ENCODE measurements at regions not wholly inside any gene's neighbourhood (a gene's known extent, or its start where the extent isn't known, plus 50 kb on each side); places are given as distances from the start of the nearest gene placed in this dataset.
"Not testable (repeated sequence)": the region's sequence is repeated elsewhere in the genome, so short reads cannot be mapped to it uniquely, and the experiment has no call there.

DNA sequence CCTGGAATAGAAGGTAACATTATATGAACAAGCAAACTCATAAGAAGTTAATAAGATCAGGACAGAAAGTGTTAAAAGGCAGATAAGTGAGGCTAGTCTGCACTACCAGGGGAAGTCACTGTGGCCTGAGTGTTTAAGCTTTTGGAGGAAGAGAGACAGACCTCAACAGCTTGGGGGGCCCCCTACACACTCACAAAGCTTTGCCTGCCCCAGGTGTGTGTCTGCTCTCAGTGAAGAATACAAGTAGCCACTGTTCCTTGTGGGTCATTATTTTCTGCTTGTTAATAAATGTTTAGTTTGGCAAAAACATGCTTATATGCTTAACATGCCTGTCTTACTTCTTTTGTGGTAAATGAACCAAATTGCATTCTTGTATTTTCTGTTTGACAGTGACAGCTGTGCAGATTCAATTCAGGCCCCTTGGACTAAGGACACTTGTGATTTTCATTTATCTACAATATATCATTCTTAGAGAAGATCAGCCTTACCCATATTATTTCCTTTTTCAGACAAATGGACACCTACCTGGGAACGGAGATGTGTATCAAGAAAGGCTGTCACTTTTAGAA, 50.7 kb upstream of the C12orf71 start:
- DNase-seq (ENCODE audit: low read depth in 3 of 3): no peak

DNA sequence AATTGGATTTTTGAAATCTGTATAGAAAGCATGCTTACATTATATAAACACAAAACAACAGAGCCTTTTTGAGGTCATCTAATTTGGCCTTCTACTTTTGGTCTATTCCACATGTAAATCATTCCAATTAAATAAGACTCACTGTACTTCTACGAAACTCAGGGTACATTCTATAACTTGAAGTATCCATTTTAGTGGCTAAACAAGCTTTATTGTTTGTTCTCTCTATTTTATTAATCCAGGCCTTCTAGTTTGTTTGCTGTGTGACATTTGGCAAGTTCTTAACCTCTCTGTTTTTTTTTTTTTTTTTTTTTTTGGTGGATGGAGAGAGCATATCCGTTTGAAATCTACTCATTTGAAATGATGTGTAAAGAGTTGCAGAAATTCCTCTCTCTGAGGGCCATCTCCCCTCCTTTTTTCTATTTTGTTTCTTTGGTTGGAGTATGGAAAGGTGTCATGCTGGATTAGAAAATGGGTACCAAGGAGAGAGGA, 58.1 kb upstream of the C12orf71 start:
- no peak for DNase-seq (ENCODE audit: low read depth in 3 of 3)

DNA sequence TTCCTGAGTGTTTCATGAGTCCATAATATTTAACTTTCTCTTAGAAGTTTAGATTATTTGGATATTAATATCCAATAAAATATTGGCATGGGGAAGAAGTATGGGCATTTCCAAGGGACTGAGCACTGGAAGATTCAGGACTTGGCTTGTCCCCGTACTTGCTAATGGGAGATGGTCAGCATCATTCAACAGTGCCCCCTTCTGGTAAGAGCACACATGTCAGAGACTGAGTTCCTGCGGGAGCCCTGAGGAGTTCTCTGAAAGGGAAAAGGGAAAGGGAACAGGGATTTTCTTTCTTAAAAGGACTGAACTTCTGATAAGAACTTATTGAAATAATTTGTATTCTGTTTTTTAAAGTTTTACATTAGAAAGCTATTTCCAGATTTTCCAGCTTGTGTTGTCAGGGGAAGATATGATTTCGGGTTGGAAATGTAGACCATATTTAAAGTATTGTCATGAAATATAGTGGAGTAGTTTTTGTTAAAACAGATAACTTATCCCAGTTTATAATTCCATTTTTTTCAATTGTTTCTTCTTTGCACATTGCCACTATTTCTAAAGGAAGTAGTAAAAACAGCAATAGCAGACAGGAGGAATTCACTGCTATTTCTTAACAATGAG, 59.8 kb upstream of the C12orf71 start:
- DNase-seq (ENCODE audit: low read depth in 3 of 3): peak; percentile 11 to 15 (median 12)

DNA sequence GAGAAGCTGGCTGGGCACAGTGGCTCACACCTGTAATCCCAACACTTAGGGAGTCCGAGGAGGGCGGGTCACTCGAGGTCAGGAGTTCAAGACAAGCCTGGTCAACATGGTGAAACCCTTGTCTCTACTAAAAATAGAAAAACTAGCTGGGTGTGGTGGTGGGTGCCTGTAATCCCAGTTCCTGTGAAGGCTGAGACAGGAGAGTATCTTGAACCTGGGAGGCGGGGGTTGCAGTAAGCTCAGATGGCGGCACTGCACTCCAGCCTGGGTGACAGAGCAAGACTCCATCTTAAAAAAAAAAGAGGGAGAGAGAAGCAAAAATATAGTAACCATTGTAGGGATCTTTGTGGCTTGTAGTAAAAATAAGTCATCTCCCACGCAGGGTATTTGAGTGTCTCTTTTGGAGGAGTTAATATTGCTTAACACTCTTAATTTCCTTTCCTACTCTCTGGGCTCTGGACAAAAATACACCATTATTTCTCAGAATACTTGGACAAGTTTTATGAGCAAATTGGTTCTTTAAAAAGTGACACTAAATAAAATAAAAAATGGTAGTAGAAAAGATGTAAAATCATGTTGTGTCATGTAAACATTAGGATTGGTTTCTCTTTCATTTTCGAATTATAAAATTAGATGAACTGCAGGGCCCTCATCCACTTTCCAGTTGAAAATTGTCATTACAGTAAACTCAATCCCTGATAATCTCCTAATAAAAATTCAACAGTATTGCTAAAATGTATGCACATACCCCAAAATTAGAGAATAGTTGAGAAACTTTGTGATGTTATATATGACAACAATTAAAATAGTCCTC, 61.1 kb upstream of the C12orf71 start:
- no peak for DNase-seq (ENCODE audit: low read depth in 3 of 3)

DNA sequence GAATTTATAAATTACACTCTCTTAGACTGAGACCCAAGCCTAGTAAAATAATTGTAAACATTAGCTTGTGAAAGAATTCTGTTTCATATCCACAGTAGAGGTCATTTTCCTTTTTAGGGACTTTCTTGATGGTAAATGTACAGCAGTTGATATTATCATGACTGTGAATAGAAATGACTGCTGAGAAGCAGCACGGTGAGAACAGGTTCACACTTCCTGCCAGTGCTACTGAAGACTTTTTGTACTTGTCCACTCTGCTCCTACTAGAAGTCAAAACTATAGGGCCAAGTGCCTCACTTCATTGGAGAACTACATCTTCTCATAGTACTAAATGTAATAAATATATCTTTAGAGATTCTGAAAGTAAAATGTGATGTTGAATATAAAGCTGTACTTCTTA, 63.3 kb upstream of the C12orf71 start:
- not testable (repeated sequence) for DNase-seq (ENCODE audit: low read depth in 3 of 3)

DNA sequence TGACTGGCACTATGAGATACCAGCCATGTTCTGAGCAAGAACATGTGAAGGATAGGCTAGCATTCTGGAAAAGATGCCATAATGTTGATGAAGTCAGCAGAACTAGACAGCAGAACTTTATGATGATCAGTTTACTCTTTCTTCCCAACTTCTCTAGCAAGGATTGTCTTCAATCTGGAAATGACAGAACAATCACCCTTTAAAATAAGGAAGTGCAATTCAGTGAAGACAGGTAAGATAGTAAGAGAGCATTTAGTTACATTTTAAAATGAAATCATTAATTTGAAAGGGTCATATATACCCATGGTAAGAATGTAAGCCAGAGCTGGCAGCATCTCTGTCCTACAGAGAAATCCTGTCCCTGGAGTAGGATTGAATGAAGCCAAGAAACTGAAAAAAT, 66.0 kb upstream of the C12orf71 start:
- no peak for DNase-seq (ENCODE audit: low read depth in 3 of 3)

DNA sequence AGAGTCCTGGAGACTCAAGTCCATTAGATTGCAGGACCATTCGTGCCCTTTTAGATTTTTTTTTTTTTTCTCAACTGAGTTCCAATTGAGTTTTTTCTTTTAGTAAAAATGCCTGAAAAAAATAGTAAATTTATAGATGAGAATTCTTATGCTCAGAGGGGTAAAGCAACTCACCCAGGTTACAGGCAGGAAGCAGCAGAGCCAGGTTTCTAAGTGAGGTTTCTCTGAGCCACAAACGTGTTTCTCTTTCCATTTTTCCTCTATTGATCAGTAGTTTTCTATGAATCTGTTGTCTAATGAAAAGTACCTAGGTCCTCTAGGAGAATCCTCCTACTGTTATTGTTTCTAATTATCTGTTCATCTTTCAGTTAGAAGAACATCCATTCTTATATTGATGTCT, 66.4 kb upstream of the C12orf71 start:
- DNase-seq (ENCODE audit: low read depth in 3 of 3): no peak

DNA sequence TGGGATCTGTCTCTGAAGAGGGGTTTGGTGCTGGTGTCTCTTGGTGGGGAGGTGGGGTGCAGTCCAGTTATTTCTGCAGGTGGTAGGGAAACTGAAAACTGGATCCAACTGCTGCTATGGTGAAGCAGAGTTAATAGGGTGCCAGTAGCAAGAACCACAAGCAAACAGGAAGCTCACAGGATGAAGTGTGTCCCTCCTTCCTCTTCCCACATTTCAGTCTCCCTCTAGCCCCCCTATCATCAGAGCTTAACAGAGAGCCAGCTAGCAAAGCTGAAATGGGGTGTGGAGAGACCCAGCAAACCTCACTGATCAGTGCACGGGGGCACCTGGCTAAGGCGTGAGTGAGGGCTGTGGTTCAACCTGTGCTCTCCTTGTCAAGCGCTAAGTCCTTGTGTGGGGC, 69.1 kb upstream of the C12orf71 start:
- DNase-seq (ENCODE audit: low read depth in 3 of 3): no peak

DNA sequence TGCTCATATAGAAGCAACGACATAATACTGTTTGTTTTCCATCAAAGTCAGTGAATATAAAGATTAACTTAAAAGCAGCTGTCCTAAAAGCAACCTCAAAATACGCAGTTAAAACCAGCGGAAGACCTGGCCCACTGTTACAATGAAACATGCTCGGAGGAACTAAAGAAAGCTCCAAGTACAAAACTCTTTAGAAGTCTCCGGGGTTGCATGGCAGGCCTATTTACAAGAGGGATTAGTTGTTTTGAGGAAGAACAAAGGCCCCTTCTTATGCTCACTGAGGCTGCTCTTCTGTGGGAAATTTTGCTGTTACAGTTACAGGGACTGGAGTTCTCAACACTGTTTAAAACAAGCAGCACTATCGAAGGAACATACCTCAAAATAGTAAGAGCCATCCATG, 75.9 kb upstream of the C12orf71 start:
- DNase-seq (ENCODE audit: low read depth in 3 of 3): no peak

DNA sequence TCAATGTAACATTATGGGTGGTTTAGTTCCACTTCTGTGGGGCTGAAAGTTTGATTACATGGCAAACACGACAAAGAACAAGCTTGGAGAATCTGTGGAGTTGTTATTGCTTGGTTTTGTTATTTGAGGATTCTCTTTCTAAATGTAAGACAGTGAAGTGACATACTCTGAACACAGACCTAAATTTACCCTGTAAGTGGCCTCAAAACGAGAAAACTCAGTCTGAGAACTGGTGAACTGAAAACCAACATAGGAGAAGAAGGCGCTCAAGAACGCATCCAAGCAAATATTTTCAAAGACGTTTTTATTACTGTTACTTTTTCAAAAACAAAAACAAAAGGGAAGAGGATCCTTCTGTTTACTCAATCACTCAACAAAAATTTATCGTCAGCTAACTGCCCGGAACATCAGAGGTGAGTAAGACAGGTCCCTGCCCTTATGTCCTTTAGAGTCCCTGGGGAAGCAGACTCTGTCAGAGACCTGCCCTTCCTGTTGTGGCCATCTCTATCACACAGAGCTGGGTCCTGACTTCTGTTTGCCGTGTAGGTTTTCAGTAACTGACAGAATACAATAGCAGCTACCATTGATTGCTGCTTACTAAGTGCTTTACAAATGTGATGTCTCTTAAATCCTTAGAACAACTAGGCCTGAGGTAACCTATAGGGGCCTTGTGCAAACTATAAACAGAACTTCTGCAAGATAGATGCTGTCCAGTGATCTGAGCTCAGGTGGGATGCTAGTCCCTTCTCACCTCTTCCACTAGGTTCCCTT, 79.3 kb upstream of the C12orf71 start:
- DNase-seq (ENCODE audit: low read depth in 3 of 3): no peak

DNA sequence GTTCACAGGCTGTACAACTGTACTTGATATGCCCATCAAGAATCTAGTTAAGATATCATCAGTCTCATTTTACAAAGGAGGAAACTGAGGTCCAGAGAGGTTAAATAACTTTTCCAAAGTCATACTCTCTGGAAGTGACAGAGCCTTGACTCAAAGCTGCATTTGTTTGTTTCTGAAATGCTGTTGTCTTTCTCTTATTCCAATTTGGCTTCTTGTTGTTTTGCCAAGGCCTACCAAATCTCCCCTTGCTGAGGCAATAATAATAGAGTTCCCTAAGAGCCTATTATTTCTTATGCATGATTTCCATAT, 79.8 kb upstream of the C12orf71 start:
- DNase-seq (ENCODE audit: low read depth in 3 of 3): no peak

DNA sequence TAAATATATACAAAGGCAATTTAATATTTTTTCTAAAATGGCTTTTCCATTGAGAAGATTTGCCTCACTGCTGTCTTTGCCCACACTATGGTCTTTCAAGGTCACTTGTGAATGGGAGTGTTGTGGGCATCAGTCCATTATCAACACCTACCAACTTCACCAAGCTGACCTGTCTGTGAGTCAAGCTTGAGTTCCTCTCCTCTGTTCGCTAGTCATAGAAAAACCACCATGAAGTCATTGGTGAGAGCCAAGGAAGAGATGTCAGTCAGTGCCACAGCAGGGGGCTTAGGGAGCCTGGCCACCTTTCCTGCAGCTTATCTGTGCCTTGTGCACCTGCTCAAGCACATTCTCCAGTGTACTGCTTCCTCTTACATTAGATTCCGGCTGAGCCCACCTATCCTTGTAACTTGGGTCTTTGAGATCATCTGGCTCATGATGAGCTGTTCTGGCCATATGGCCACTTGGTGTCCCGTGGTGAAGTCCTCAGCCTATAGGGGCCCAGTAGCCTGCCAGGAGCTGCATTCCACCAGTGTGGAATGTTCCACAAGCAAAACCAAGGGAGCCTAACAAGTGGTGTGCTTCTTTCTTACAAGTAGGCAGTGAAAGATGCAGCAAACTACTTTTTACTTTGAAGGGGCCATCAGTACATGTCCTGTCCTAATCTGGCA, 80.8 kb upstream of the C12orf71 start:
- DNase-seq (ENCODE audit: low read depth in 3 of 3): no peak

DNA sequence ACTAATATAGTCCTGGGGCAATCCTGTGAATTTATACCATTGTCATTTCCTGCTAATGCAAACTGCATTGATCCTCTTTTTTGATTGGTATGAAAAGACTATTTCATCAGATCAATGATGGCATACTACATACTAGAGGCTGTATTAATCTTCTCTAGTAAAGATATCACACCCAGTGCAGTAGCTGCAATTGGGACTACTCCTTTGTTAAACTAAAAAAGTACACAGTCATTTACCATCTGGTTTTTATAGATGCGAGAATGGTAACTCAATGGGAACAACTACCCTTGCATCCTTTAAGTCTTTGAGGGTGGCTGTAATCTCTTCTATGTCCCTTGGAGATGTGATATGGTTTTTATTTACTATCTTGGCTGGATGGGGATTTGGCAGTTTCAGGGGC, 80.2 kb upstream of the STK38L start:
- DNase-seq (ENCODE audit: low read depth in 3 of 3): no peak

DNA sequence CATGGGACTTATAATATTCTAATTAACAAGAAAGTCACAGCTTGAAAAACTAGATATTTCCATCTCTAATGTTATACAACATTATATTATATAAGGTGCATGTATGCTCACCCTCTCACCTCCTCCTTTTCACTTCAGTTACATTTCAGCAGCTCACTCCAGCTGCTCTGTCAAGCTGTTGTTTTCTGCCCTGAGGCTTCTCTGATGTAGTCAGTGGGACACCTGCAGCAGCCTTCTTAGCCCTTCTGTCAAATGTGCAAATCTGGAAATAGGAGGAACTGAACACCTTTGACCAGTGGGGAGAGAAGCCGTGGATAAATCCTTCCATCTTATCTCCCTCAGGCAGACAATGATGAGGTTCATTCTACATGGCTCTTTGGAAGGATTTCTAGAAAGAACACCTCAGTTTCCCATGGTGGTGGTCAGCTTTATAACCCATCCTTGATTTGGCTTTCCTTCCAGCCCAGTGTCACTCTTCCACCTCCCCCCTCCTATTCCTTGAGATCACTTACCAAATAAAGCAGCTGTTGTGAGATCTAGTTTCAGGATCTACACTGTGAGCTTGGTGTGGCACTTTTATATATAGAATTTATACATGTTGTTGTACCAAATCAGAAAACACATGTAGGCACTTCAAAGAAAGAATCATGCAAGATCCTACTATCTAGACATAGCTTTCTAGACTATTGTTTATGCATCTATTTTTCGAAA, 79.6 kb upstream of the STK38L start:
- DNase-seq (ENCODE audit: low read depth in 3 of 3): no peak

DNA sequence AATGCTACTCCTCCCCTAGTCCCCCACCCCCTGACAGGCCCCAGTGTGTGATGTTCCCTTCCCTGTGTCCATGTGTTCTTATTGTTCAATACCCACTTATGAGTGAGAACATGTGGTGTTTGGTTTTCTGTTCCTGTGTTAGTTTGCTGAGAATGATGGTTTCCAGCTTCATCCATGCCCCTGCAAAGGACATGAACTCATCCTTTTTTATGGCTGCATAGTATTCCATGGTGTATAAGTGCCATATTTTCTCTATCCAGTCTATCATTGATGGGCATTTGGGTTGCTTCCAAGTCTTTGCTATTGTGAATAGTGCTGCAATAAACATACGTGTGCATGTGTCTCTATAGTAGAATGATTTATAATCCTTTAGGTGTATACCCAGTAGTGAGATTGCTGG, 78.1 kb upstream of the STK38L start:
- not testable (repeated sequence) for DNase-seq (ENCODE audit: low read depth in 3 of 3)

DNA sequence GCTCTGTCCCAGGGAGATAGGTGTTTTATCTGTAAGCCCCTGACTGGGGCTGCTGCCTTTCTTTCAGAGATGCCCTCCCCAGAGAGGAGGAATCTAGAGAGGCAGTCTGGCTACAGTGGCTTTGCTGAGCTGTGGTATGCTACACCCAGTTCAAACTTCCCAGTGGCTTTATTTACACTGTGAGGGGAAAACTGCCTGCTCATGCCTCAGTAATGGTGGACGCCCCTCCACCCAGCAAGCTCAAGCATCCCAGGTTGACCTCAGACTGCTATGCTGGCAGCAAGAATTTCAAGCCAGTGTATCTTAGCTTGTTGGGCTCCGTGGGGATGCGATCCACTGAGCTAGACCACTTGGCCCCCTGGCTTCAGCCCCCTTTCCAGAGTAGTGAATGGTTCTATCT, 72.6 kb upstream of the STK38L start:
- DNase-seq (ENCODE audit: low read depth in 3 of 3): not testable (repeated sequence)

DNA sequence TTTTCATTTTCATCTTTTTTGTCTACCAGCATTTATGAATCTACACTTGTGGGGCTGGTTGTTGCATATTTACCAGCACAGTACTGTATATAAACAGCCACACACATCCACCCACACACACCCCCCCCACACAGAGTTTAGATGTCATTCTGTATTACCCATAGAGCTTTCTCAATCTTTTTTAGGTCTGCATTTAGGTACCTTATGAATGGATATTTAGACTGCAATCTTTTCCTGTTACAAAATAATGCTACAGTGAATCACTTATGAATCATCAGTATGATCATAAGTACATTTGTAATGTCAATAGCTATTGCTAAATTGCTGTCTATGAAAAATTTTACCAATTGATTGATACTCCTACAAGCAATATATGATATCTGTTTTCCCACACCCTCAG, 67.3 kb upstream of the STK38L start:
- DNase-seq (ENCODE audit: low read depth in 3 of 3): peak in 2 of 3 experiments; percentile 9 to 11

DNA sequence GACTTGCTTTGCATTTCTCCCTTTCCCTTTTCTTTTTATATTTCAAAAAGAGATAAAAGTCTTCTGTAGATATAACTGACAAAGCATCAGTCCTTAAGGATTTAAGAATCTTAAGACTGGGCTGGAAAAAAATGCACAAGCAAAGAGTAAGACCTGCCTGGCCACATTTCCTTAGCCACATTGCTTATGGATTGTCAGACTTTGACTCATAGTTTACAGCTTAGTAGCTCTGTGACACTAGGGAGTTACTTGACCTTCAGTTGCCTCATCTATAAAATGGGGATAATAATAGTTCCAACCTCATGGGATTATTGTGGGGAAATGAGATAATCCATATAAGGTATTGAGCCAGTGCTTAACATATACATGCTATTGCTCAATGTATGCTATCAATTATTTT, 66.4 kb upstream of the STK38L start:
- DNase-seq (ENCODE audit: low read depth in 3 of 3): no peak

DNA sequence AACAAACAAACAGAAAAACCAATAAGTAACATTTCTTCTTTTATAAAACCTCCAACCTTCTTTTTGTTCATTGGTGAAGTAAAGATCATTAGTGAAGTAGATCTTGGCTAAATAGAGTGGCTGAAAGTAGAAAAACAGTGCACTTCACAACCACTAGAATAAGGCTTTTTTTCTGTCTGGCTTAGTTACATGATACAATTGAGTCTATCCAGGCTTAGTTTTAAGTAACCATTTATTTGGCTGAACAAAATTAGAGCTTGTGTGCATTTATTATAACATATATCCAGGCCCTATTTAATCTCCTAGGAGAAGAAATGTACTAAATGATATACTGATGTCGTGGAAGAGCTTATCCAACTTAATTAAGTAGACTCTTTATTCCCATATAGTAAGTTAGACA, 65.8 kb upstream of the STK38L start:
- DNase-seq (ENCODE audit: low read depth in 3 of 3): no peak

DNA sequence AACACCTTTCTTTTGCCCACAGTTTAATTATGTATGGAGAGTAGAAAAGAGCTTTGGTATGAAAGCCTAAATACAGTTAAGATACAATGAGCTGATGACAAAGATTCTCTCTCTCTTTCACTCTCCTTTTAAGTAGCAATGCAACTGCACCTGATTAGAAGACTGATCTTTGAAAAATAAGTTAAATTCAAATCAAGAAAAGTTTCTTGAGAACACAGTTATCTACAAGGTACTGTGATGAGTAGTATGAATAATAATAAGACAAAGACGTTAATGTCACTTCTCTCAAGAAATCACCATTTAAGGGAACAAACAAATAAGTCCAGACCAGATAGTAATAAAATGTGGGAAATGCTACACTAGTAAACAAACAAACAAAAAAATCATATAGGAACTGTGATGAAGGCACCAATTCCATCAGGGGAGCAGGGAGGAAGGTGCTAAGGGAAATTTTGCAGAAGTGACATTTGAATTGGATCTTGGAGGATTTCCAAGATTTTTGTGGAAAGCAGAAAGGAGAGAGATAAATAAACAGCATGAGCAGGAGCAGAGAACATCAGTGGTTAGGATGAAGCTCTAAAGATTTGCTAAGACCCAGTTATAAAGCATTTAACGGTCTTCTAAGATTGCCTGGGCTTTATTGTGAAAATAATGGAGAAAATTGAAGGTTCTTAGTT, 65.2 kb upstream of the STK38L start:
- no peak for DNase-seq (ENCODE audit: low read depth in 3 of 3)
